ENCODE measurements at regions not wholly inside any gene's neighbourhood (a gene's known extent, or its start where the extent isn't known, plus 50 kb on each side); places are given as distances from the start of the nearest gene placed in this dataset.
"Not testable (repeated sequence)": the region's sequence is repeated elsewhere in the genome, so short reads cannot be mapped to it uniquely, and the experiment has no call there.

GRCh38 chr11:36757075-36757474 lies 159.0 kb upstream of the RAG2 start:
- no peak for DNase-seq (ENCODE audit: low read depth in 4 of 4, low spot score in 1 of 4)

- no peak for DNase-seq (ENCODE audit: low read depth in 4 of 4, low spot score in 1 of 4)
These were observed 155.9 kb upstream of the RAG2 start for GRCh38 chr11:36753960-36754359.

GRCh38 chr11:36751996-36752395 lies 154.0 kb upstream of the RAG2 start:
- no peak for DNase-seq (ENCODE audit: low read depth in 4 of 4, low spot score in 1 of 4)

- DNase-seq (ENCODE audit: low read depth in 4 of 4, low spot score in 1 of 4): no peak
These were observed 153.3 kb upstream of the RAG2 start for GRCh38 chr11:36751335-36751781.

GRCh38 chr11:36750349-36750748 lies 152.3 kb upstream of the RAG2 start:
- DNase-seq (ENCODE audit: low read depth in 4 of 4, low spot score in 1 of 4): no peak

GRCh38 chr11:36748836-36749235 lies 150.8 kb upstream of the RAG2 start:
- DNase-seq (ENCODE audit: low read depth in 4 of 4, low spot score in 1 of 4): no peak

- DNase-seq (ENCODE audit: low read depth in 4 of 4, low spot score in 1 of 4): peak; percentile 57 to 74 (median 61)
These were observed 149.1 kb upstream of the RAG2 start for GRCh38 chr11:36746886-36747710.

GRCh38 chr11:36744375-36745168 lies 146.5 kb upstream of the RAG2 start:
- DNase-seq (ENCODE audit: low read depth in 4 of 4, low spot score in 1 of 4): peak; percentile 12 to 49 (median 36)

- DNase-seq (ENCODE audit: low read depth in 4 of 4, low spot score in 1 of 4): no peak
These were observed 145.0 kb upstream of the RAG2 start for GRCh38 chr11:36743039-36743438.

GRCh38 chr11:36741515-36741914 lies 143.5 kb upstream of the RAG2 start:
- DNase-seq (ENCODE audit: low read depth in 4 of 4, low spot score in 1 of 4): no peak

GRCh38 chr11:36738292-36738861 lies 140.3 kb upstream of the RAG2 start:
- DNase-seq (ENCODE audit: low read depth in 4 of 4, low spot score in 1 of 4): no peak

GRCh38 chr11:36736103-36736502 lies 138.1 kb upstream of the RAG2 start:
- DNase-seq (ENCODE audit: low read depth in 4 of 4, low spot score in 1 of 4): no peak

GRCh38 chr11:36733721-36734120 lies 135.7 kb upstream of the RAG2 start:
- DNase-seq (ENCODE audit: low read depth in 4 of 4, low spot score in 1 of 4): not testable (repeated sequence)

GRCh38 chr11:36730761-36731160 lies 132.7 kb upstream of the RAG2 start:
- no peak for DNase-seq (ENCODE audit: low read depth in 4 of 4, low spot score in 1 of 4)

GRCh38 chr11:36729825-36730224 lies 131.8 kb upstream of the RAG2 start:
- DNase-seq (ENCODE audit: low read depth in 4 of 4, low spot score in 1 of 4): no peak

GRCh38 chr11:36726420-36726819 lies 128.4 kb upstream of the RAG2 start:
- no peak for DNase-seq (ENCODE audit: low read depth in 4 of 4, low spot score in 1 of 4)

- no peak for DNase-seq (ENCODE audit: low read depth in 4 of 4, low spot score in 1 of 4)
These were observed 126.8 kb upstream of the RAG2 start for GRCh38 chr11:36724742-36725385.

GRCh38 chr11:36722421-36722820 lies 124.4 kb upstream of the RAG2 start:
- DNase-seq (ENCODE audit: low read depth in 4 of 4, low spot score in 1 of 4): no peak

- DNase-seq (ENCODE audit: low read depth in 4 of 4, low spot score in 1 of 4): no peak
These were observed 121.5 kb upstream of the RAG2 start for GRCh38 chr11:36719358-36720107.

GRCh38 chr11:36718451-36718850 lies 120.4 kb upstream of the RAG2 start:
- DNase-seq (ENCODE audit: low read depth in 4 of 4, low spot score in 1 of 4): no peak

GRCh38 chr11:36713715-36714114 lies 115.7 kb upstream of the RAG2 start:
- DNase-seq (ENCODE audit: low read depth in 4 of 4, low spot score in 1 of 4): no peak

Data from stimulated activated CD4-positive, alpha-beta T cell treated with anti-CD3 and anti-CD28 coated beads, Interleukin-1b, Interleukin-23, amount 100 ng/mL, for 24 hours (primary cell).